Transverse colon (tissue), 4 donors: ENCODE measurements at regions not wholly inside any gene's neighbourhood (a gene's known extent, or its start where the extent isn't known, plus 50 kb on each side); places are given as distances from the start of the nearest gene placed in this dataset.

Experiments used
- CTCF ChIP-seq, 5 experiments: fragments of 200-600 bp in 3 of 5; fragments of 450-650 bp in 2 of 5; sonication (generic) in 3 of 5; IDR thresholded peaks; 1 replicate in 2 of 5; 2 replicates in 3 of 5; pipeline ENCODE4 v1.5.1; 2016 to 2017; ENCODE audit warnings: antibody characterized with exemption in 5 of 5, inconsistent platforms in 3 of 5, mild to moderate bottlenecking in 2 of 5, moderate library complexity in 1 of 5
- EP300 ChIP-seq: sonication (generic); formaldehyde crosslinking; IDR thresholded peaks from one replicate; pipeline ENCODE4 v1.6.1; 2017; ENCODE audit warnings: antibody characterized with exemption, low read depth
- POLR2A ChIP-seq: fragments of 450-650 bp; IDR thresholded peaks from one replicate; pipeline ENCODE4 v1.6.1; 2016; ENCODE audit warnings: antibody characterized with exemption, mild to moderate bottlenecking, moderate library complexity
- POLR2AphosphoS5 ChIP-seq, 3 donors: sonication (generic); formaldehyde crosslinking; IDR thresholded peaks; one replicate each; pipeline ENCODE4 v1.6.1; 2016; ENCODE audit warnings: antibody characterized with exemption in 3 of 3

- TF ChIP-seq CTCF (IDR thresholded peaks at IDR 0.05), result no peak
- no peak for TF ChIP-seq POLR2A
- no peak for TF ChIP-seq POLR2AphosphoS5 (IDR thresholded peaks at IDR 0.05)
- no peak for TF ChIP-seq EP300
Measured at GRCh38 chr20:11217326-11218172, 543.8 kb upstream of the JAG1 start.
